GM18858 (cell line): ENCODE measurements at regions not wholly inside any gene's neighbourhood (a gene's known extent, or its start where the extent isn't known, plus 50 kb on each side); places are given as distances from the start of the nearest gene placed in this dataset.

ENCODE experiments used
- ATAC-seq: cut with Tn5 transposase; IDR thresholded peaks from one replicate; pipeline ENCODE4 v1.9.1; 2021; ENCODE audit not compliant: unreplicated experiment

DNA sequence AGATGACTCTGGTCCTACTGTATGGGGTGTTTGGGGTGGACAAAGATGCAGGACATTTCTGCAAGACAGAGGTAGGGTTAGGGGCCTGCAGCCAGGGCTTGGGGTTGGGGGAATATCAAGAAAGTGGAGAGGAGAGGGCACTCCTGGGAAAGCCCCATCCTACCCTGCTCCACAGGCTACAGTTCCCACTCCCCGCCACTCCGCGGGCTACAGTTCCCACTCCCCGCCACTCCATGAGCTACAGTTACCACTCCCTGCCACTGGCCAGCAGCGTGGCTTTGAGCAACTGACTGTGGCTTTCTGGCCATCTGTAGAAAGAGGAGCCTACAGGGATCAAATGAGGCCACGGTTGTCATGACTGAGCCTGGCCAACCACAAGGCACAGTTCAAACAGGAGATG, 93.8 kb upstream of the GRIK3 start:
- ATAC-seq, result no peak

GRCh38 chr1:37130221-37130948, 96.1 kb upstream of the GRIK3 start:
- ATAC-seq, result no peak

DNA sequence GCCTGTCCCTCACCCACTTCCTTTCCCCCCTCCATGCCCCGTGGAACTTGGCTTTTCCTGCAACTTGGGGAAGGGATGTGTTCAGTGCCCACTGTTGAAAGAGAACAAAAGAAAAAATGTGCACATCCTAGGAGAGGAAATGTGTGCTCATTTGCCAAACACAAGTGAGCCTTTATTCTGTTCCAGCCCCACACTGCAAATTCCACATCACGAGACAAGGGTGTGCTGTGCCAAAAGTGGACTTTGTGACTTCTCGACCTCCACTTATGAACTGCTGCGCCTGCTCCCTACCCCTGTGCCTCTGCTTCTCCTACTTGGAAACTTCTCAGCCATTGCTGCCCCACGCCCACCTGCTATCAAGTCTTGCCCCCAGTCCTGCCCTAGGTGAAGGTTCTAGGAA, 97.0 kb upstream of the GRIK3 start:
- no peak for ATAC-seq

- ATAC-seq, result no peak
Observed at GRCh38 chr1:37133276-37134145, 99.2 kb upstream of the GRIK3 start.

DNA sequence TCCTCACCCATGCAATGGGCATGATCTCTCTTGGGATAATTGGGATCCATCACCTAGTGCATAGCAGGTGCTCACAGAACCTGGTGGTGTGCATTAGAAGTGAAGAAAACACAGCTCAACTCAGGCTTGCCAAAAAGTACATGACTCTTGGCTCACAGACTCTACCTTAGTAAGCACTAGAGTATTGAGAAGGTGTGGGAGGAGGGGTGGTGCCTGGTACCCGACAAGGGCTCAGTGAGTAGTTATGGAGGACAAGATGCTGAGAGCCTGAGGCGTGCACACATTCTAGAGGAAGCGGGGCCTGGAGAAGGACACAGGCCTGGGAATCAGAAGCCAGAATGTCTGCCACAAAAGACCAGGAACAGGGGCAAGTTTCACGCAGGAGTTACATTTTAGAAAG, 100.3 kb upstream of the GRIK3 start:
- no peak for ATAC-seq

- no peak for ATAC-seq
Observed at GRCh38 chr1:37135032-37135431, 100.7 kb upstream of the GRIK3 start.

DNA sequence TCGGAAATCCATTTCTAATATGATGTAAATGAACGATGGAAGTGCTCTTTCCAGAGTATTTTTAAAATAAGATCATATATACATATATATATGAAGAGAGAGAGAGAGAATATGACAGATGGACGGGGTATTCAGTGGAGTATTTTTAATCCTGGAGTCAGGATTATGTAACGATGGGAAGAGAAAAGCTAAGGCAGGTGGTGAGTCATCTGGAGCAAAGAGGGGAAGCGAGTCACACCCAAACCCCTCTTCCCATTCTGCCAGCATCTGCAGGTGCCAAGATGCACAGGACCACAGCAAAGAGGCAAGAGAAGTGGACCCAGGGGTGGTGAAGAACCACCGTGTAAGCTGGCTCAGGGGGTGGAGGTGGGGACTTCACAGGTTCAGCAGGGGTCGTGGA, 102.7 kb upstream of the GRIK3 start:
- ATAC-seq, result no peak

GRCh38 chr1:37137601-37138000, 103.3 kb upstream of the GRIK3 start:
- ATAC-seq, result no peak

- ATAC-seq, result no peak
Observed at GRCh38 chr1:37143800-37144199, 109.5 kb upstream of the GRIK3 start.

GRCh38 chr1:37146071-37146470, 111.8 kb upstream of the GRIK3 start:
- ATAC-seq, result no peak

GRCh38 chr1:37147392-37147831, 113.1 kb upstream of the GRIK3 start:
- no peak for ATAC-seq

DNA sequence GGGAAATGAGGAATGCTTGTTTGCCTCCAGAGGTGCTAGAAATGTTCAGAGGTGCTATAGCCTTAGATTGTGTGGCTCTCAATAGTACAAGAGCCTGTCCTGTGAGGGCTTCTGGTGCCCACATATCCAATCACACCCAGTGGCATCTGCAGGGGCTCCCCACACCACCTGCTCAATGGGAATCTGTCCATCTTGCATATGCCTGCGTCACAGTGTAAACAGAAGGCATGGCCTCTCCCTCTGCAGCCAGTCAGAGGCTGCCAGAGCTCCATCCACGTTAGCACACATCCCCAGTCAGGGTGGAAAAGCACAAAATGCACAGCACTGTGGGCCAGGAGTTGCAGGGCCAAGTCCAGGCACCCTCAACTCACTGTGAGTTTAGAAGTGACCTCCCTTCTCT, 113.6 kb upstream of the GRIK3 start:
- ATAC-seq, result no peak

DNA sequence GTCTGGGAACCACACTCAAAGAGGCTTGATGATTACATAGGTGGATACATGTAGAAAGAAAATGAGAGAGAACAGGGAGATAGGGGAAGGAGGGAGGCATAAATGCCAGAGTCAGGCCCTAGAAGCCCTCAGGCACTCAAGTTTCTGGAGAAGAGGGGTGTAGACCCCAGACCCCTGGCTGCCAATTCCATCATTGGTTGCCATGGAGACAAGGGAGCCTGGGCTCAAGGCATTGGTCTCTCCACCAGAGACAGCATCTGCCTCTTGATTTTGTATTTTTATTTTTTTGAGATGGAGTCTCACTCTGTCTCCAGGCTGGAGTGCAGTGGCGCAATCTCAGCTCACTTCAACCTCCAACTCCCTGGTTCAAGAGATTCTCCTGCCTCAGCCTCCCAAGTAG, 114.3 kb upstream of the GRIK3 start:
- ATAC-seq, result no peak

DNA sequence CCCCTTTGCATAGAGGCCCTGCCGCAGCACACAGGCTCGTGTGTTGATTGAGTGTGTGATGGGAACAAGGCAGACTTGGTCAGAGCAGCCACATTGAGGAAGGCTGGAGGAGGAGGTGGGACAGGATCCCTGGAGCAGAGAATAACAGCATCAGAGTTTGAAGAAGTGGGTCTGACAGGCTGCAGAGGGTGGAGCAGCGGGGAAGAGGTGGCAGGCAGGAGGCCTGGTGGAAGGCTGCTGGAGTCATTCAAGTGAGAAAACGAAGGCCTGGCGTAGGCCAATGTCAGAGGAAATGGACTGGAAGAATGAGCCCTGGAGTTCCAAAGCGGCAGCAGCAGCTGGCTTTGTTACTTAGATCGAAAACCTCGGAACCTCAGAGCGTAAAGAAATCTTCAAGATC, 115.0 kb upstream of the GRIK3 start:
- ATAC-seq, result no peak

DNA sequence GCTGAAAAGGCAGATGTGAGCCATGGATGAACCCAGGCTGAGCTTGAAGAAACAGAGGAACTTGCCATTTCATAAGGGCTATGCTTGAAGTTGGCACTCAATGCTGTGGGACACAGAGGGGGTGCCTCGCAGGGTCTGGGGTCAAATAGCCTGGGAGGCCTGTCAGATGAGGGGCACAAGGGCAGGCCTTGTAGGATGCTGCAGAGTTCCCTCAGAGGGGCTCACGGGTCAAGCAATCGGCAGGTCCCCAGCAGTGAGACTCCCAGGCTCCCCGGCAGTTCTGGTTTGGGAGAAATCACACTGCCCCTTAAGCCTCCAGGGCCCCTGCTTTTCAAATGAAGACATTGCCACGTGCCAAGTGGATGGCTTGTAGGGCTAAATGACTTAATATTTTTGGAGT, 116.7 kb upstream of the GRIK3 start:
- ATAC-seq, result no peak

GRCh38 chr1:37151789-37152188, 117.5 kb upstream of the GRIK3 start:
- ATAC-seq, result no peak

DNA sequence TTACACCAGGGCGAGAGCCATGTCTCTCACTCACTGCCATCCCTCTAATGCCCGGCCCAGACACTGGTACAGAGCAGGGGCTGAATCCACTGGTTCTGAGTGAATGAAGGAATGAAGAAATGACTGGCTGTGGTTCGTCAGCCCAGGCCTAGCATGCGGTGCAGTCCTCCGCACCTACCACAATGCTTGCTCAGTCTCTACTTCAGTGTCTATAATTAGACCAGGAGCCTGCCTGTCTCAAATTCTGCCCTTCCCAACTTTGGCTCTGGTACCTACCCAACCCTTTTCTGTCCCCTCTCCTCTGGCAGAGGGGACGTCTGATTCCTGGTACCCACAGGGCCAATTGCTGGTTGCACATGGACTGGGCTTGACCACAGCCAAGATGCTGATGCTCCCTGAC, 118.2 kb upstream of the GRIK3 start:
- ATAC-seq, result no peak

GRCh38 chr1:37153116-37154100, 119.1 kb upstream of the GRIK3 start:
- ATAC-seq, result no peak

- ATAC-seq, result no peak
Observed at GRCh38 chr1:37156646-37157045, 122.3 kb upstream of the GRIK3 start.

DNA sequence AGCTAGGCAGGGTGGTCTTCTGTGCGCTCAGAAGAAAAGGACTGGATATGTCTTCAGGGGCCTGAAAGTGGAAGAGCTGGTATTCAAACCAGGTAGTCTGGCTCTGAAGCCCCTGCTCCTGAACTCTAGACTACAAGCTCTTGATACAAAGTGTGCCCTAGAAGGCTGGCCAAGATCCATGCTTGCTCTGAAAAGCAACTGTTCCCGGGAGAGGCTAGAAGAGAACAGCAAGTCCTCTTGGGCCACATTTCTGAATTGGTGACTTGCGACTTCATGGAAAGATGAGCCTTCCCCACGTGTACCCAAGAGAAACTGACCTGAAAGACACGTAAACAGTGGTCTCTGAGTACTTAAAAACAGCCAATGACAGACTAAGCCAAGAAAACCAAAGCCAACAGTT, 123.3 kb upstream of the GRIK3 start:
- ATAC-seq, result no peak

- ATAC-seq, result no peak
Observed at GRCh38 chr1:37158113-37158749, 123.9 kb upstream of the GRIK3 start.
